ENCODE measurements at regions not wholly inside any gene's neighbourhood (a gene's known extent, or its start where the extent isn't known, plus 50 kb on each side); places are given as distances from the start of the nearest gene placed in this dataset.

DNA sequence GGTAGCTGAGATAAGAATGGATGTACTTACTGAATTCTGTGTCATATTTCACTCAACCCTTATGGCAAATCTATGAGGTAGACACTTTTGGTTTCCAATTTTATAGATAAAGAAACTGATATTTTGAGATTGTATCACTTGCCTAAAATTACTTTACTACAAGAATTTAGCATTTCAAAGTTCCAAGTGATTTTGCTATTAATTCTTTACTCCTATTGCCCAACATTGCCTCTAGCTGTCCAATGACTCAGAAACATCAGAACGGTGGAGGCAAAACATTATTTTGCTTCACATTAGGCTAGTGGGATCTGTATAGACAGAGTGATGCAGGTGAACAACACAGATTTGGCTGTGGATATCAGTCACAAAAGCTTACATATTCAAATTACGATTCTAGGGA lies 747.2 kb upstream of the NEGR1 start:
- Mint-ChIP-seq H3K4me1 (ENCODE audit: low read depth, unreplicated experiment) (no peaks in the 10 kb centered on the region), H3K9me3 (ENCODE audit: unreplicated experiment) (no peaks in the 10 kb centered on the region), H3K27me3 (ENCODE audit: unreplicated experiment) (no peaks in the 10 kb centered on the region), H3K27ac (ENCODE audit: unreplicated experiment) (no peak overlapping the region), H3K4me3 (ENCODE audit: unreplicated experiment) (no peak overlapping the region), H3K36me3 (ENCODE audit: unreplicated experiment) (no peaks in the 10 kb centered on the region)
- no peak for DNase-seq
- TF ChIP-seq, protein P1, sequence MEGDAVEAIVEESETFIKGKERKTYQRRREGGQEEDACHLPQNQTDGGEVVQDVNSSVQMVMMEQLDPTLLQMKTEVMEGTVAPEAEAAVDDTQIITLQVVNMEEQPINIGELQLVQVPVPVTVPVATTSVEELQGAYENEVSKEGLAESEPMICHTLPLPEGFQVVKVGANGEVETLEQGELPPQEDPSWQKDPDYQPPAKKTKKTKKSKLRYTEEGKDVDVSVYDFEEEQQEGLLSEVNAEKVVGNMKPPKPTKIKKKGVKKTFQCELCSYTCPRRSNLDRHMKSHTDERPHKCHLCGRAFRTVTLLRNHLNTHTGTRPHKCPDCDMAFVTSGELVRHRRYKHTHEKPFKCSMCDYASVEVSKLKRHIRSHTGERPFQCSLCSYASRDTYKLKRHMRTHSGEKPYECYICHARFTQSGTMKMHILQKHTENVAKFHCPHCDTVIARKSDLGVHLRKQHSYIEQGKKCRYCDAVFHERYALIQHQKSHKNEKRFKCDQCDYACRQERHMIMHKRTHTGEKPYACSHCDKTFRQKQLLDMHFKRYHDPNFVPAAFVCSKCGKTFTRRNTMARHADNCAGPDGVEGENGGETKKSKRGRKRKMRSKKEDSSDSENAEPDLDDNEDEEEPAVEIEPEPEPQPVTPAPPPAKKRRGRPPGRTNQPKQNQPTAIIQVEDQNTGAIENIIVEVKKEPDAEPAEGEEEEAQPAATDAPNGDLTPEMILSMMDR (IDR thresholded peaks at IDR 0.05; ENCODE audit: partially characterized antibody, unreplicated experiment): no peak

DNA sequence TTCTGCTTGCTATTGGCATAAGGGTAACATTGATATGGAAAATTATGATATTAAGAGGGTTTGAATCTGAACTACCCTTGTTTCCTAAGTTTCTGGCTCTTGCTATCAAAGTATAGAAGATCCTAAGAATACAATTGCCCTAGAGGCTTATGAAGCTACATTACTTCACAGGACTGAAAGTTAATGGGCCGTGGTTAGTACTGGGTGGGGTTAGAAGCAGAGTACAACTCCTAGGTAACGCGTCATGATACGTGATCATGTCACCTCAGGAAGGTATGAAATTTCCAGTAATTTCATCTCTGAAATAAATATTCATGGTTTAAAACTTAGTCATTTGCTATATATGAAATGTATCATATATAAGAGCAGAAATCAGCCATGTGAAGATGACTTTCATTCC lies 743.8 kb upstream of the NEGR1 start:
- Mint-ChIP-seq H3K9me3 (ENCODE audit: unreplicated experiment) (no peaks in the 10 kb centered on the region), H3K4me1 (ENCODE audit: low read depth, unreplicated experiment) (no peaks in the 10 kb centered on the region), H3K27ac (ENCODE audit: unreplicated experiment) (no peak overlapping the region), H3K27me3 (ENCODE audit: unreplicated experiment) (no peaks in the 10 kb centered on the region), H3K4me3 (ENCODE audit: unreplicated experiment) (no peak overlapping the region), H3K36me3 (ENCODE audit: unreplicated experiment) (no peaks in the 10 kb centered on the region)
- no peak for DNase-seq
- TF ChIP-seq, protein P1 (IDR thresholded peaks at IDR 0.05; ENCODE audit: partially characterized antibody, unreplicated experiment): no peak

DNA sequence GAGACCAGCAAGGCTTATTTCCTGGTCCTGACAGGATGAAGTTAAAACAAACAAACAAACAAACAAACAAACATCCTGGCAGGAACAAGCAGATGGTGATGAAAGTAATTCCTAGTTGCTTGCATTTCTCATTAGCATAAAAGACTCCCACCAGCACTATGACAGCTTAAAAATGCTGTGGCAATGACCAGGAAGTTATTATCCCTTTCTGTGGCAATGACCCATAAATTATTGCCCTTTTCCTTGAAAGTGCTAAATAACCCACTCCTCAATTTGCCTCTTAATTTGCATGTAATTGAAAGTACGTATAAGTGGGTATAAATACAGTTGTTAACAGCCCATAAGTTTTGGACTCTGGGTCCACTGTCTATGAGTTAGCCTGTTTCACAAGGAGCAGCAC lies 727.6 kb upstream of the NEGR1 start:
- no peak overlapping the region for H3K4me3 Mint-ChIP-seq (ENCODE audit: unreplicated experiment)
- no peak overlapping the region for H3K27ac Mint-ChIP-seq (ENCODE audit: unreplicated experiment)
- no peak for DNase-seq
- peaks cover 1% of the 10 kb centered on the region for H3K27me3 Mint-ChIP-seq (ENCODE audit: unreplicated experiment)
- TF ChIP-seq, protein P1 (IDR thresholded peaks at IDR 0.05; ENCODE audit: partially characterized antibody, unreplicated experiment): no peak
- H3K4me1 Mint-ChIP-seq (ENCODE audit: low read depth, unreplicated experiment): peaks cover 2% of the 10 kb centered on the region
- no peaks in the 10 kb centered on the region for H3K36me3 Mint-ChIP-seq (ENCODE audit: unreplicated experiment)
- H3K9me3 Mint-ChIP-seq (ENCODE audit: unreplicated experiment): no peaks in the 10 kb centered on the region

DNA sequence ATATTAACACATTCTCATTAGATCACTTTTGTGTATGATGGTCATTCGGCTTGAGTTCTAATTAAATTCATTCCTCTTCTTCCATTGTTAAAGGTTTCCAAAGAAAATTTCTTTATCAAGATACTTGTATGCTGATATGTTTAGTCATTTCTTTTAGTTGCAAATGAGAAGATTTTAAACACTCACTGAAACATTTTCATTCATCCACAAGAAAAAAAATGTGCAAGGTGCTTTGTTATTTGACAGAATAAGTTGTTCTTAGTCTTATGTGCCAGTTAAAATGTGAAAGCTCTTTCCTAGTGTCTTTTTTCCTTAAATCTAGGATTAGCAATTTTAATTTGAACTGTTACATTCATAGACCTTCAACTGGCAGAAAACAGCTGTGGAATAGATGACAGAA lies 727.0 kb upstream of the NEGR1 start:
- no peak for DNase-seq
- H3K27ac Mint-ChIP-seq (ENCODE audit: unreplicated experiment): no peak overlapping the region
- peaks cover 1% of the 10 kb centered on the region for H3K27me3 Mint-ChIP-seq (ENCODE audit: unreplicated experiment)
- no peak overlapping the region for H3K4me3 Mint-ChIP-seq (ENCODE audit: unreplicated experiment)
- peaks cover 2% of the 10 kb centered on the region for H3K4me1 Mint-ChIP-seq (ENCODE audit: low read depth, unreplicated experiment)
- no peaks in the 10 kb centered on the region for H3K36me3 Mint-ChIP-seq (ENCODE audit: unreplicated experiment)
- TF ChIP-seq, protein P1 (IDR thresholded peaks at IDR 0.05; ENCODE audit: partially characterized antibody, unreplicated experiment): no peak
- H3K9me3 Mint-ChIP-seq (ENCODE audit: unreplicated experiment): no peaks in the 10 kb centered on the region

DNA sequence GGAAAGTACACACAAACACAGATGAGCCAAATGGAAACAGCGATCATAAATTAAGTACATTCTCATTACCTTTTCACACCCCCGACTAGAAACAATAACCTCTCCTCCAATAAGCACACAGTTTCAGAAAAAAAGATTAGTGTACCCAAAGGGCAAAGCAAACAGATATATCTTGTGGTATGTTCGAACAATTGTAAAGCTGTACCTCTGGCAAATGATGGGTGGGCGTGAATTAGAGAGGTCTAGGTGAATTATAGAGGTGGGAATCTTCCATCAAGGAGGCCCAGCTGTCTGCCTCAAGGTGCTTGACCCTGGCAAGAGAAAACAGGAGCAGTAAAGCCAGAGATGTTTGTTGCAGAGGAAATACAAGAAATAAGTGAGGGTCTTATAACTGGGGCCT lies 715.3 kb upstream of the NEGR1 start:
- Mint-ChIP-seq H3K4me1 (ENCODE audit: low read depth, unreplicated experiment) (no peaks in the 10 kb centered on the region), H3K4me3 (ENCODE audit: unreplicated experiment) (no peak overlapping the region), H3K27ac (ENCODE audit: unreplicated experiment) (no peak overlapping the region), H3K36me3 (ENCODE audit: unreplicated experiment) (peaks cover 4% of the 10 kb centered on the region), H3K27me3 (ENCODE audit: unreplicated experiment) (no peaks in the 10 kb centered on the region), H3K9me3 (ENCODE audit: unreplicated experiment) (no peaks in the 10 kb centered on the region)
- TF ChIP-seq, protein P1 (IDR thresholded peaks at IDR 0.05; ENCODE audit: partially characterized antibody, unreplicated experiment): no peak
- no peak for DNase-seq

Measured in glutamatergic neuron (in vitro differentiated cells).